ENCODE measurements at regions not wholly inside any gene's neighbourhood (a gene's known extent, or its start where the extent isn't known, plus 50 kb on each side); places are given as distances from the start of the nearest gene placed in this dataset.

DNA sequence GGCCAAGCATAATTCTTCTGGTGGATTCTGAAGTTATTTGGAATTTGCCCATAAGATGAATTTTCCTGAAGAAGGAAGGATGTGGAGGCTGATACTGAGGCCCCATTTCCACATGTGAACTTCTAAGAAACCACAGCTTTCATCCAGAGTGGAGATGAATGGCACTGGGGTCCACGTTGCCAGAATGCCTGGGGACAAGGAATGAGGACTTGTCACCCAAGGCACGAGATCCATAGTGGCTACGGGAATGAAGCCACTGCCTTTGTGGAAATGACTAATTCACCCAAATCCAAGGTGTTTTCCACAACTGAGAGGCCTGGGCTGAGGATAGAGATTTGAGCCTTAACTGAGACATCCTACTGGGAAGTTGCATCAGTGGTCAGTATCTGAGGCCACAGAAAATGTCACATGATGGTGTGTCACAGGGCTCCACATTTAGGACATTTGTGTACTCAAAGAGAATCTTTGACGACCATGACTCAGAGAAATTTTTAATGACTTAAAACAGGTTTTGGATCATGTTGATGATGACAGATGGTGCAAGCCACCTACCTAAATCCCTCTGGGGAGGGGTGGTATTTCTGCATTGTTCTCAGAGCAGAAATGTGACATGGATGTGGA is 286.1 kb downstream of the SOX11 start:
- TF ChIP-seq RXRA (IDR thresholded peaks at IDR 0.05; ENCODE audit: borderline replicate concordance, low read depth) = no peak
- TF ChIP-seq SMC3 (IDR thresholded peaks at IDR 0.05; ENCODE audit: low read depth, low read length) = no peak
- TF ChIP-seq YY1 (IDR thresholded peaks at IDR 0.05; ENCODE audit: low read depth) = no peak
- Histone ChIP-seq H4K20me1 (ENCODE audit: insufficient read depth) (no peaks in the 10 kb centered on the region), H3K9me3 (no peaks in the 10 kb centered on the region), H3F3A (replicated peaks; ENCODE audit: insufficient read depth) (no peaks in the 10 kb centered on the region), H2AFZ (ENCODE audit: low read depth) (no peak overlapping the region), H3K4me3 (ENCODE audit: low read depth in 2 of 2, low read length in 1 of 2) (no peak overlapping the region), H3K27me3 (ENCODE audit: insufficient read depth) (no peaks in the 10 kb centered on the region), H3K4me2 (no peak overlapping the region), H3K4me1 (ENCODE audit: control insufficient read depth in 1 of 2, insufficient read depth in 2 of 2, low read depth in 1 of 2, low read length in 1 of 2) (peaks cover 0 to 30% of the 10 kb centered on the region in 2 experiments; a peak in 2 of 4 replicates), H3K79me2 (ENCODE audit: insufficient read depth) (no peaks in the 10 kb centered on the region), H3K9me2 (no peaks in the 10 kb centered on the region), H3K27ac (ENCODE audit: low read depth in 2 of 2, low read length in 1 of 2) (no peak overlapping the region), H3K9ac (no peak overlapping the region), H3K36me3 (replicated peaks in 1 of 2; ENCODE audit: control insufficient read depth in 1 of 2, insufficient read depth in 2 of 2, low read length in 1 of 2) (no peaks in the 10 kb centered on the region)
- ChIA-PET POLR2A (no interaction called here), CTCF (interaction anchor here (1.0 to 1.9 kb wide), 2 partner anchors 41 to 78 kb away, joined by 3 to 4 read pairs; no protein-coding TSS in a partner anchor)
- DNase-seq = no peak
- 44% methylated on average over 4 of the region's 4 CpGs for WGBS (ENCODE audit: low lambda C conversion rate)

DNA sequence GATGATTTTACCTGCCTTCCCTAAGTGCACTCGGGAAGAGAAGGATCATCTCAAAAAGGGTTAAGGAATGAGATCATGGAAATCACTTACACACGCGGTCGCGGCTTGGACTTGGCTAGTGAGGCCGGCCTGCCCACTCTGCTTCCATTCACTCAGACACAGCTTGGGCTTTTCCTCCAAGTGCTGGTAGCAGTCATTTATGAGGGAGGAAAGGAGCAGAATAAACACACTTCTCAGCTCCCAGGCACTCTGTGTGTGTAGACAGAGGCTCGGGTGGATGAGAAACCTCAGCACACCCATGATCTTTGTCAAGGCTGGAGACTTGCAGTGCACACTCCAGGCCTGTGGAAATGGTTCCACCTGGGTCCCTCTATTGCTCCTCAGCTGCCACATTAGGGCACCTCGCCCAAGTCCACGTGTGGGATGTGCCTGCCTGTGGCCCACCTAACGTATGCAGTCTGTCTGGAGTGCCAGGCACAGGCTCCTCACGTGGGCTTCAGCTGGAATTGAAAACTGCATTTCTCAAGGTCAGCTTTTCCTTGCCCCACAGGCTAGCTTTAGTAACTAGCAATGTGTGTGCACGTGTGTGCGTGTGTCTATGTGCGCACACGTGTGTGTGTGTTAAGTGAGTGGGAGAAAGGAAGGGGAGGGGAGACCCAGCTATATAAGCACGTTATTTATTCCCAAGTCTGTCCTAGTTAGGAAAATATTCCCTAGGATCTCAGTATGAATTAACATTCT is 288.4 kb downstream of the SOX11 start:
- H3K4me3 ChIP-seq (ENCODE audit: low read depth in 2 of 2, low read length in 1 of 2) = no peak overlapping the region
- WGBS (ENCODE audit: low lambda C conversion rate) = 72% methylated on average over 16 of the region's 16 CpGs
- no peaks in the 10 kb centered on the region; the same call in 1 of the 2 replicates for H3K9me3 ChIP-seq
- H3F3A ChIP-seq (replicated peaks; ENCODE audit: insufficient read depth) = no peaks in the 10 kb centered on the region
- no peaks in the 10 kb centered on the region for H4K20me1 ChIP-seq (ENCODE audit: insufficient read depth)
- POLR2A ChIA-PET = interaction anchor here (1.0 to 2.3 kb wide), 3 partner anchors 8 to 287 kb away, joined by 3 to 7 read pairs (median 5); no protein-coding TSS in a partner anchor
- no peak overlapping the region for H2AFZ ChIP-seq (ENCODE audit: low read depth)
- H3K27me3 ChIP-seq (ENCODE audit: insufficient read depth) = no peaks in the 10 kb centered on the region
- CTCF ChIA-PET = interaction anchor here (0.6 to 3.0 kb wide), 6 partner anchors 13 to 1271 kb away, joined by 3 to 6 read pairs (median 4); no protein-coding TSS in a partner anchor
- DNase-seq = peak; percentile 32
- no peak overlapping the region for H3K9ac ChIP-seq
- no peak for TF ChIP-seq JUND (IDR thresholded peaks at IDR 0.05)
- 0 out of 2 replicates have a peak, but pooled peaks have one; percentile 20 for TF ChIP-seq MXI1 (IDR thresholded peaks at IDR 0.05; ENCODE audit: low read depth, low read length)
- H3K4me1 ChIP-seq (ENCODE audit: control insufficient read depth in 1 of 2, insufficient read depth in 2 of 2, low read depth in 1 of 2, low read length in 1 of 2) = peaks cover 0 to 30% of the 10 kb centered on the region in 2 experiments; a peak in 2 of 4 replicates
- no peak overlapping the region for H3K27ac ChIP-seq (ENCODE audit: low read depth in 2 of 2, low read length in 1 of 2)
- no peaks in the 10 kb centered on the region for H3K9me2 ChIP-seq
- no peaks in the 10 kb centered on the region for H3K36me3 ChIP-seq (replicated peaks in 1 of 2; ENCODE audit: control insufficient read depth in 1 of 2, insufficient read depth in 2 of 2, low read length in 1 of 2)
- no peak overlapping the region for H3K4me2 ChIP-seq
- H3K79me2 ChIP-seq (ENCODE audit: insufficient read depth) = no peaks in the 10 kb centered on the region

DNA sequence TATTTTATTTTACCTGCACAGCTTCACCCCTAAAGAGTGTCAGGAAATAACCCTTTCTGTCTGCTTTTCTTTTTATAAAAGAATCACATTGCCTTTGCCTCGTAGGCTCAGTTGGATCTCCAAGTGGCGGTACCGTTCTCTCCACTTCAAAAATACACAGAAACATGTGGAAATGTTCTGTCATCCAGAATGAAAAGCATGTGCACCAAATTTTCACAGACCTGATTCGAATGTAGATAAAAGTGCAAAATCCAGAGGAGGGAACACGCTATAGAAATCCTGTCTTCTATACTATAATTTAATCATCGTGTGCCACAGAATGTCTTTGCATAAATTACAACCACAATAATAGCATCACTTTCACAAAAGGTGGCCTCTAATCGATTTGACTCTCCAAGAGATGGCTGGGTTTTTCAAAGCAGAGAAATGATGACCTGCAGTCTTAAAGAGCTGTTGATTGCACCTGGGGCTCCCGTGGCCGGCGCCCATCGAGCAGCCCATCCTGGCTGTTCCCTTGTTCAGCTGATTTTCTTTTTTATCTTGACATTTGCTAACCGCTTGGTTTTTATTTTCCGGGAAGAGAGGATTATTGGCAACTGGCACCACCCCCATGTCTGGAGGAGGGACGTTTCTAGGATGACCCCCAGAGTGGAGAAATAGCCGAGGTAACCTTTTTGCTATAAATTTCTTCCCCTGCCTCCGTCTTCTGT is 290.2 kb downstream of the SOX11 start:
- peak; percentile 49 for DNase-seq
- no peaks in the 10 kb centered on the region for H4K20me1 ChIP-seq (ENCODE audit: insufficient read depth)
- 42% methylated on average over 16 of the region's 16 CpGs for WGBS (ENCODE audit: low lambda C conversion rate)
- H3K9me3 ChIP-seq = no peaks in the 10 kb centered on the region; the same call in 1 of the 2 replicates
- no peak overlapping the region for H3K9ac ChIP-seq
- no peaks in the 10 kb centered on the region for H3K36me3 ChIP-seq (replicated peaks in 1 of 2; ENCODE audit: control insufficient read depth in 1 of 2, insufficient read depth in 2 of 2, low read length in 1 of 2)
- H3K4me1 ChIP-seq (ENCODE audit: control insufficient read depth in 1 of 2, insufficient read depth in 2 of 2, low read depth in 1 of 2, low read length in 1 of 2) = peaks cover 0 to 37% of the 10 kb centered on the region in 2 experiments; a peak in 2 of 4 replicates
- H3K79me2 ChIP-seq (ENCODE audit: insufficient read depth) = no peaks in the 10 kb centered on the region
- H3K27ac ChIP-seq (ENCODE audit: low read depth in 2 of 2, low read length in 1 of 2) = peak overlapping the region in 1 of 2 experiments; percentile 50; a peak in 1 of 4 replicates
- no peaks in the 10 kb centered on the region for H3F3A ChIP-seq (replicated peaks; ENCODE audit: insufficient read depth)
- peak overlapping the region in 1 of 2 experiments; percentile 44; a peak in 1 of 4 replicates for H3K4me3 ChIP-seq (ENCODE audit: low read depth in 2 of 2, low read length in 1 of 2)
- POLR2A ChIA-PET = interaction anchor here (0.9 to 2.3 kb wide), 4 partner anchors 50 to 289 kb away, joined by 4 to 7 read pairs (median 6); no protein-coding TSS in a partner anchor
- no peaks in the 10 kb centered on the region for H3K27me3 ChIP-seq (ENCODE audit: insufficient read depth)
- H3K9me2 ChIP-seq = no peaks in the 10 kb centered on the region
- 0 out of 2 replicates have a peak overlapping the region, but pooled peaks have one; percentile 63 for H2AFZ ChIP-seq (ENCODE audit: low read depth)
- CTCF ChIA-PET = interaction anchor here (0.7 to 3.0 kb wide), 8 partner anchors 12 to 290 kb away, joined by 3 to 6 read pairs (median 4); partner anchors contain the start of gene SOX11
- no peak overlapping the region for H3K4me2 ChIP-seq
- TF ChIP-seq POLR2AphosphoS5 (IDR thresholded peaks at IDR 0.05; ENCODE audit: low read depth, low read length) = no peak
- TF ChIP-seq, protein P1, sequence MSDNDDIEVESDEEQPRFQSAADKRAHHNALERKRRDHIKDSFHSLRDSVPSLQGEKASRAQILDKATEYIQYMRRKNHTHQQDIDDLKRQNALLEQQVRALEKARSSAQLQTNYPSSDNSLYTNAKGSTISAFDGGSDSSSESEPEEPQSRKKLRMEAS (IDR thresholded peaks at IDR 0.05; ENCODE audit: low read depth) = no peak
- TF ChIP-seq ELF1 (IDR thresholded peaks at IDR 0.05) = no peak
- no peak for TF ChIP-seq FOXJ3 (CRISPR knock-in tag; IDR thresholded peaks at IDR 0.05)
- TF ChIP-seq, protein P2, sequence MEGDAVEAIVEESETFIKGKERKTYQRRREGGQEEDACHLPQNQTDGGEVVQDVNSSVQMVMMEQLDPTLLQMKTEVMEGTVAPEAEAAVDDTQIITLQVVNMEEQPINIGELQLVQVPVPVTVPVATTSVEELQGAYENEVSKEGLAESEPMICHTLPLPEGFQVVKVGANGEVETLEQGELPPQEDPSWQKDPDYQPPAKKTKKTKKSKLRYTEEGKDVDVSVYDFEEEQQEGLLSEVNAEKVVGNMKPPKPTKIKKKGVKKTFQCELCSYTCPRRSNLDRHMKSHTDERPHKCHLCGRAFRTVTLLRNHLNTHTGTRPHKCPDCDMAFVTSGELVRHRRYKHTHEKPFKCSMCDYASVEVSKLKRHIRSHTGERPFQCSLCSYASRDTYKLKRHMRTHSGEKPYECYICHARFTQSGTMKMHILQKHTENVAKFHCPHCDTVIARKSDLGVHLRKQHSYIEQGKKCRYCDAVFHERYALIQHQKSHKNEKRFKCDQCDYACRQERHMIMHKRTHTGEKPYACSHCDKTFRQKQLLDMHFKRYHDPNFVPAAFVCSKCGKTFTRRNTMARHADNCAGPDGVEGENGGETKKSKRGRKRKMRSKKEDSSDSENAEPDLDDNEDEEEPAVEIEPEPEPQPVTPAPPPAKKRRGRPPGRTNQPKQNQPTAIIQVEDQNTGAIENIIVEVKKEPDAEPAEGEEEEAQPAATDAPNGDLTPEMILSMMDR (IDR thresholded peaks at IDR 0.05) = no peak
- TF ChIP-seq RCOR1 (IDR thresholded peaks at IDR 0.05; ENCODE audit: low read length) = peak; percentile 75
- TF ChIP-seq GABPA (IDR thresholded peaks at IDR 0.05; ENCODE audit: low read depth) = no peak
- TF ChIP-seq RAD21 (IDR thresholded peaks at IDR 0.05; ENCODE audit: low read length) = no peak
- TF ChIP-seq, protein P3, sequence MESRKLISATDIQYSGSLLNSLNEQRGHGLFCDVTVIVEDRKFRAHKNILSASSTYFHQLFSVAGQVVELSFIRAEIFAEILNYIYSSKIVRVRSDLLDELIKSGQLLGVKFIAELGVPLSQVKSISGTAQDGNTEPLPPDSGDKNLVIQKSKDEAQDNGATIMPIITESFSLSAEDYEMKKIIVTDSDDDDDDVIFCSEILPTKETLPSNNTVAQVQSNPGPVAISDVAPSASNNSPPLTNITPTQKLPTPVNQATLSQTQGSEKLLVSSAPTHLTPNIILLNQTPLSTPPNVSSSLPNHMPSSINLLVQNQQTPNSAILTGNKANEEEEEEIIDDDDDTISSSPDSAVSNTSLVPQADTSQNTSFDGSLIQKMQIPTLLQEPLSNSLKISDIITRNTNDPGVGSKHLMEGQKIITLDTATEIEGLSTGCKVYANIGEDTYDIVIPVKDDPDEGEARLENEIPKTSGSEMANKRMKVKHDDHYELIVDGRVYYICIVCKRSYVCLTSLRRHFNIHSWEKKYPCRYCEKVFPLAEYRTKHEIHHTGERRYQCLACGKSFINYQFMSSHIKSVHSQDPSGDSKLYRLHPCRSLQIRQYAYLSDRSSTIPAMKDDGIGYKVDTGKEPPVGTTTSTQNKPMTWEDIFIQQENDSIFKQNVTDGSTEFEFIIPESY (IDR thresholded peaks at IDR 0.05; ENCODE audit: borderline replicate concordance, low read depth) = no peak
- peak; percentile 79; the same call in 1 of the 2 replicates for TF ChIP-seq MXI1 (IDR thresholded peaks at IDR 0.05; ENCODE audit: low read depth, low read length)
- TF ChIP-seq SMC3 (IDR thresholded peaks at IDR 0.05; ENCODE audit: low read depth, low read length) = no peak
- no peak for TF ChIP-seq NFIC (IDR thresholded peaks at IDR 0.05; ENCODE audit: borderline replicate concordance)

All from SK-N-SH (cell line).